H1 (cell line): ENCODE measurements at regions not wholly inside any gene's neighbourhood (a gene's known extent, or its start where the extent isn't known, plus 50 kb on each side); places are given as distances from the start of the nearest gene placed in this dataset.

Experiments
- CTCF ChIA-PET: fragments of 300-600 bp; sonication (Branson Sonifier 250); formaldehyde crosslinking; loops from one replicate; lab custom pipeline; 2021; ENCODE audit not compliant: partially characterized antibody; lab: Charles Lee
- POLR2A ChIA-PET: fragments of 300-600 bp; sonication (Branson Sonifier 250); formaldehyde crosslinking; loops from one replicate; lab custom pipeline; 2021; ENCODE audit warnings: inconsistent platforms; ENCODE audit not compliant: partially characterized antibody; lab: Charles Lee
- DNase-seq, 2 experiments: peaks; one replicate each; pipeline versions ENCODE4 v3.0.0 to v3.0.0-alpha.2; 2010 to 2022; ENCODE audit warnings: low spot score in 2 of 2, low read depth in 1 of 2, mixed read lengths in 1 of 2
- FAIRE-seq: peaks from 2 replicates; lab custom pipeline; 2011; peaks lifted over from hg19 to GRCh38; lab: Jason Lieb, UNC
- H2AFZ ChIP-seq: 2 replicates; pipeline ENCODE4 v1.8.1; 2012; ENCODE audit warnings: low read length, inconsistent platforms
- H2AK5ac ChIP-seq: 2 replicates; pipeline ENCODE4 v1.6.1; 2013; ENCODE audit warnings: low read depth, low read length
- H2BK120ac ChIP-seq: replicated peaks from 2 replicates; pipeline ENCODE3; 2013; ENCODE audit warnings: low read depth, low read length, inconsistent platforms
- H2BK12ac ChIP-seq: 2 replicates; pipeline ENCODE4 v1.6.1; 2013; ENCODE audit warnings: low read depth, low read length
- H2BK15ac ChIP-seq: 2 replicates; pipeline ENCODE4 v1.6.1; 2013; ENCODE audit warnings: low read length
- H2BK20ac ChIP-seq: 2 replicates; pipeline ENCODE4 v1.6.1; 2013; ENCODE audit warnings: low read length
- H2BK5ac ChIP-seq: 2 replicates; pipeline ENCODE4 v1.6.1; 2013; ENCODE audit warnings: low read depth, low read length
- H3K14ac ChIP-seq: 2 replicates; pipeline ENCODE4 v1.6.1; 2013; ENCODE audit warnings: inconsistent platforms; ENCODE audit not compliant: insufficient read length
- H3K18ac ChIP-seq: 2 replicates; pipeline ENCODE4 v1.6.1; 2013; ENCODE audit warnings: low read length; ENCODE audit errors: extremely low read depth
- H3K23ac ChIP-seq: 2 replicates; pipeline ENCODE4 v1.6.1; 2013; ENCODE audit warnings: inconsistent platforms; ENCODE audit not compliant: insufficient read length
- H3K23me2 ChIP-seq: 2 replicates; pipeline ENCODE4 v1.6.1; 2013; ENCODE audit warnings: low read depth, low read length
- H3K27ac ChIP-seq: 2 replicates; pipeline ENCODE4 v1.6.1; 2011; ENCODE audit warnings: low read depth, low read length, inconsistent platforms
- H3K27me3 ChIP-seq, 4 experiments: replicated peaks in 1 of 4; 1 replicate in 1 of 4; 2 replicates in 3 of 4; pipeline versions ENCODE4 v1.6.1 to v1.8.1; 2011 to 2013; ENCODE audit warnings: low read length in 3 of 4, mild to moderate bottlenecking in 3 of 4, inconsistent platforms in 2 of 4, mixed read lengths in 2 of 4, moderate library complexity in 1 of 4; ENCODE audit not compliant: control insufficient read depth in 3 of 4, insufficient read depth in 3 of 4; ENCODE audit errors: extremely low read depth in 1 of 4
- H3K36me3 ChIP-seq, 4 experiments: 2 replicates each; pipeline versions ENCODE4 v1.6.1 to v1.8.1; 2011 to 2013; ENCODE audit warnings: mild to moderate bottlenecking in 4 of 4, low read length in 3 of 4, moderate library complexity in 2 of 4, control low read depth in 1 of 4, inconsistent platforms in 1 of 4; ENCODE audit not compliant: insufficient read depth in 4 of 4, control insufficient read depth in 2 of 4
- H3K4ac ChIP-seq: replicated peaks from 2 replicates; pipeline ENCODE3; 2013; ENCODE audit warnings: low read length, low read depth, mixed read lengths, inconsistent platforms; ENCODE audit not compliant: insufficient read length
- H3K4me1 ChIP-seq, 4 experiments: replicated peaks in 1 of 4; 1 replicate in 1 of 4; 2 replicates in 3 of 4; pipeline versions ENCODE4 v1.6.1 to v1.8.1; 2011 to 2013; ENCODE audit warnings: low read length in 3 of 4, inconsistent platforms in 2 of 4, mixed read lengths in 1 of 4; ENCODE audit not compliant: insufficient read depth in 4 of 4, control insufficient read depth in 3 of 4
- H3K4me2 ChIP-seq, 2 experiments: 2 replicates each; pipeline versions ENCODE4 v1.6.1 to v1.8.1; 2011 to 2013; ENCODE audit warnings: low read depth in 2 of 2, low read length in 2 of 2, control low read depth in 1 of 2, inconsistent platforms in 1 of 2, mild to moderate bottlenecking in 1 of 2; ENCODE audit not compliant: insufficient read depth in 1 of 2
- H3K4me3 ChIP-seq, 4 experiments: fragments of 200-600, 300-600 bp in 1 of 4; sonication (generic), shearing (Covaris generic), sonication (Bioruptor Twin) in 1 of 4; 2 replicates each; pipeline versions ENCODE4 v1.5.1 to v1.8.1; 2011 to 2016; ENCODE audit warnings: low read length in 4 of 4, low read depth in 3 of 4, control low read depth in 2 of 4, inconsistent platforms in 2 of 4, mild to moderate bottlenecking in 2 of 4, mixed read lengths in 1 of 4, moderate library complexity in 1 of 4; ENCODE audit not compliant: insufficient read depth in 2 of 4; ENCODE audit errors: extremely low read depth in 1 of 4
- H3K56ac ChIP-seq: replicated peaks from 2 replicates; pipeline ENCODE3; 2013; ENCODE audit warnings: low read depth, mild to moderate bottlenecking, mixed read lengths, low read length, inconsistent platforms; ENCODE audit not compliant: insufficient read length
- H3K79me1 ChIP-seq: 2 replicates; pipeline ENCODE4 v1.6.1; 2013; ENCODE audit warnings: low read depth, low read length, control low read depth
- H3K79me2 ChIP-seq, 2 experiments: 2 replicates each; pipeline versions ENCODE4 v1.6.1 to v1.8.1; 2012 to 2013; ENCODE audit warnings: low read length in 2 of 2, mild to moderate bottlenecking in 2 of 2, inconsistent platforms in 1 of 2; ENCODE audit not compliant: insufficient read depth in 2 of 2, control insufficient read depth in 1 of 2
- H3K9ac ChIP-seq, 4 experiments: replicated peaks in 1 of 4; 1 replicate in 1 of 4; 2 replicates in 3 of 4; pipeline versions ENCODE4 v1.6.1 to v1.8.1; 2011 to 2013; ENCODE audit warnings: low read depth in 3 of 4, low read length in 3 of 4, control low read depth in 2 of 4, mild to moderate bottlenecking in 2 of 4, moderate library complexity in 2 of 4, inconsistent platforms in 1 of 4; ENCODE audit errors: extremely low read depth in 1 of 4
- H3K9me3 ChIP-seq, 2 experiments: 2 replicates each; pipeline versions ENCODE4 v1.6.1 to v1.8.1; 2012 to 2013; ENCODE audit warnings: mild to moderate bottlenecking in 2 of 2, moderate library complexity in 2 of 2, control low read depth in 1 of 2, inconsistent platforms in 1 of 2, low read depth in 1 of 2, low read length in 1 of 2, mixed read lengths in 1 of 2; ENCODE audit not compliant: insufficient read depth in 2 of 2
- H4K20me1 ChIP-seq, 2 experiments: replicated peaks in 1 of 2; 2 replicates each; pipeline versions ENCODE3 to v1.8.1; 2011 to 2013; ENCODE audit warnings: inconsistent platforms in 2 of 2, low read length in 2 of 2, mild to moderate bottlenecking in 1 of 2; ENCODE audit not compliant: insufficient read depth in 2 of 2, control insufficient read depth in 1 of 2
- H4K5ac ChIP-seq: 2 replicates; pipeline ENCODE4 v1.6.1; 2013; ENCODE audit warnings: low read length, low read depth, mixed read lengths, inconsistent platforms; ENCODE audit not compliant: insufficient read length
- H4K8ac ChIP-seq: 2 replicates; pipeline ENCODE4 v1.8.0; 2013; ENCODE audit warnings: mild to moderate bottlenecking, moderate library complexity, low read length, inconsistent platforms; ENCODE audit not compliant: insufficient read depth; ENCODE audit errors: extremely low read depth
- H4K91ac ChIP-seq: replicated peaks from 2 replicates; pipeline ENCODE3; 2013; ENCODE audit warnings: low read length, mixed read lengths, inconsistent platforms; ENCODE audit not compliant: insufficient read length
- BRCA1 ChIP-seq: IDR thresholded peaks from 2 replicates; pipeline ENCODE4 v1.6.1; 2012; ENCODE audit warnings: low read depth, low read length, improper control_type of control experiment
- EGR1 ChIP-seq: IDR thresholded peaks from 2 replicates; pipeline ENCODE4 v1.6.1; 2011; ENCODE audit warnings: low read depth, low read length, borderline replicate concordance
- EZH2 ChIP-seq: fragments of 200-600 bp; sonication (generic); IDR thresholded peaks from 2 replicates; pipeline ENCODE4 v1.7.1; 2012; ENCODE audit warnings: low read depth, mild to moderate bottlenecking, moderate library complexity, low read length, inconsistent platforms; ENCODE audit not compliant: severe bottlenecking
- GABPA ChIP-seq: IDR thresholded peaks from 2 replicates; pipeline ENCODE4 v1.6.1; 2011; ENCODE audit warnings: mild to moderate bottlenecking, low read length, moderate library complexity, borderline replicate concordance; ENCODE audit not compliant: insufficient read depth
- JUN ChIP-seq: IDR thresholded peaks from 2 replicates; pipeline ENCODE4 v1.6.1; 2011; ENCODE audit warnings: low read depth, mild to moderate bottlenecking, improper control_type of control experiment, low read length
- KDM1A ChIP-seq: fragments of 200-600, 300-600 bp; sonication (generic); IDR thresholded peaks from 2 replicates; pipeline ENCODE4 v1.7.1; 2016; ENCODE audit warnings: mild to moderate bottlenecking, low read length, borderline replicate concordance
- POLR2A ChIP-seq, 2 experiments: IDR thresholded peaks; 1 replicate in 1 of 2; 2 replicates in 1 of 2; pipeline ENCODE4 v1.6.1; 2011; ENCODE audit warnings: low read depth in 2 of 2, low read length in 2 of 2, mild to moderate bottlenecking in 2 of 2; ENCODE audit errors: control extremely low read depth in 1 of 2
- POU5F1 ChIP-seq: IDR thresholded peaks from 2 replicates; pipeline ENCODE4 v1.6.1; 2011; ENCODE audit warnings: low read depth, mild to moderate bottlenecking, low read length, moderate library complexity
- RFX5 ChIP-seq: IDR thresholded peaks from 2 replicates; pipeline ENCODE4 v1.6.1; 2011; ENCODE audit warnings: low read depth, low read length, improper control_type of control experiment, borderline replicate concordance
- SIN3A ChIP-seq, 2 experiments: IDR thresholded peaks in 1 of 2; conservative IDR thresholded peaks in 1 of 2; 2 replicates each; pipeline ENCODE4 v1.6.1; 2011 to 2012; ENCODE audit warnings: low read length in 2 of 2, improper control_type of control experiment in 1 of 2, low read depth in 1 of 2, mild to moderate bottlenecking in 1 of 2
- SP4 ChIP-seq: IDR thresholded peaks from 2 replicates; pipeline ENCODE4 v1.6.1; 2012; ENCODE audit warnings: low read length, inconsistent platforms
- SRF ChIP-seq: IDR thresholded peaks from 2 replicates; pipeline ENCODE4 v1.6.1; 2011; ENCODE audit warnings: mild to moderate bottlenecking, low read depth, low read length, moderate library complexity
- YY1 ChIP-seq: IDR thresholded peaks from 2 replicates; pipeline ENCODE4 v1.6.1; 2011; ENCODE audit warnings: low read depth, mild to moderate bottlenecking, low read length
- WGBS, 2 experiments: shearing (Covaris generic) in 1 of 2; methylation state at CpG; one replicate each; pipeline versions ENCODE4 v1.1.6 to v1.1.7; 2013 to 2015; ENCODE audit warnings: low lambda C conversion rate in 2 of 2, mixed read lengths in 2 of 2, inconsistent platforms in 1 of 2, low coverage in 1 of 2, missing lambda C conversion rate in 1 of 2; ENCODE audit not compliant: insufficient replicate concordance in 2 of 2, insufficient coverage in 1 of 2, insufficient read length in 1 of 2; ENCODE audit errors: extremely low coverage in 1 of 2, missing lambda C conversion rate in 1 of 2; 5-methylcytosine and 5-hydroxymethylcytosine counted together

- CTCF ChIA-PET = interaction anchor here (1.2 kb wide), 1 partner anchor 9 kb away, joined by 4 read pairs; no protein-coding TSS in a partner anchor
- Histone ChIP-seq H3K79me2 (no peaks in the 10 kb centered on the region), H3K14ac (no peak overlapping the region), H4K5ac (no peak overlapping the region), H3K9me3 (no peaks in the 10 kb centered on the region), H2AK5ac (no peak overlapping the region), H4K91ac (no peak overlapping the region), H3K36me3 (no peaks in the 10 kb centered on the region), H3K23me2 (no peaks in the 10 kb centered on the region), H3K4me1 (no peaks in the 10 kb centered on the region), H2BK5ac (no peak overlapping the region), H2BK12ac (no peak overlapping the region), H3K9ac (no peak overlapping the region), H4K20me1 (no peaks in the 10 kb centered on the region), H3K4ac (no peak overlapping the region), H3K27ac (no peak overlapping the region), H3K4me3 (no peak overlapping the region), H2AFZ (no peak overlapping the region), H2BK120ac (no peak overlapping the region), H3K23ac (no peak overlapping the region), H3K56ac (no peak overlapping the region), H2BK20ac (no peak overlapping the region), H3K4me2 (no peak overlapping the region), H3K18ac (no peak overlapping the region), H2BK15ac (no peak overlapping the region), H4K8ac (no peak overlapping the region), H3K79me1 (no peaks in the 10 kb centered on the region), H3K27me3 (no peaks in the 10 kb centered on the region)
- no peak for DNase-seq
- FAIRE-seq = no peak
- WGBS, 2 experiments = 61% methylated on average over 4 of the region's 4 CpGs; no CpG with 5 or more reads in 1 of the 2 experiments
- POLR2A ChIA-PET = no interaction called here
- TF ChIP-seq POLR2A (IDR thresholded peaks at IDR 0.05; ENCODE audit: control extremely low read depth in 1 of 2, low read depth in 2 of 2, low read length in 2 of 2) (no peak), GABPA (no peak), BRCA1 (no peak), SP4 (no peak), EZH2 (no peak), SIN3A (conservative IDR thresholded peaks at IDR 0.05 in 1 of 2, IDR thresholded peaks at IDR 0.05 in 1 of 2; ENCODE audit: low read depth in 1 of 2, low read length in 2 of 2) (no peak), POU5F1 (no peak), RFX5 (no peak), SRF (no peak), KDM1A (no peak), YY1 (no peak), EGR1 (no peak), JUN (no peak)
Observed at GRCh38 chr5:107790671-107791070, 119.9 kb upstream of the EFNA5 start.
